AG04449 (cell line): ENCODE measurements at regions not wholly inside any gene's neighbourhood (a gene's known extent, or its start where the extent isn't known, plus 50 kb on each side); places are given as distances from the start of the nearest gene placed in this dataset.
"Not testable (repeated sequence)": the region's sequence is repeated elsewhere in the genome, so short reads cannot be mapped to it uniquely, and the experiment has no call there.

ENCODE experiments used
- CTCF ChIA-PET: fragments of 350-600 bp; formaldehyde crosslinking; extraction: SDS; loops from one replicate; lab custom pipeline; 2021; ENCODE audit warnings: antibody characterized with exemption; lab: Yijun Ruan, JAX
- POLR2A ChIA-PET: fragments of 400-600, 350-600 bp; formaldehyde crosslinking; extraction: SDS; loops from one replicate; lab custom pipeline; 2020; ENCODE audit warnings: antibody characterized with exemption, inconsistent platforms; lab: Yijun Ruan, JAX
- DNase-seq: peaks from one replicate; pipeline ENCODE4 v3.0.0-alpha.2; 2010; ENCODE audit warnings: low read depth, low spot score
- H3K4me3 ChIP-seq: 2 replicates; pipeline ENCODE4 v1.5.1; 2011; ENCODE audit warnings: low read depth, mild to moderate bottlenecking, control low read depth, low read length
- CTCF ChIP-seq: IDR thresholded peaks from one replicate; pipeline ENCODE4 v1.5.1; 2011; ENCODE audit warnings: mild to moderate bottlenecking, moderate library complexity, low read length, control low read depth, inconsistent platforms; ENCODE audit not compliant: insufficient read depth; ENCODE audit errors: missing control alignments

DNA sequence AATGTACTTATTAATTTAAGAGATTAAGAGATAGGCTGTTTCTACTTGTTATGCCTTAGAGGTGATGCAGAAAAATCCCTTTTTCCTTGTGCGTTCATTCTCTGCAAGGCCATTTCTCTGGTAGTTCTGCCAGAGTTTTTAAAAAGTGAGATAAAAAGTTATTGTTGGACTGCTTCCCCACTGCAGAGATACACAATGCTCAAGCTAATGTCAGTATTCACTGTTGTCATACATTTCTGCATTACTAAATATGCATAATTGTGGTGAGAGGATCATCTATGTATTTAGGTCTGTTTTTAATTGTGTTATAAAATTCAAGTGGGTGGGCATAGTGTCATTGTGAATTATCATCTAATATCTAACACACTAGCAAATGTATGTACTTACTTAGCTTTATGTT, 600.4 kb downstream of the HTR1B start:
- POLR2A ChIA-PET = no interaction called here

GRCh38 chr6:76861403-76861802, 601.9 kb downstream of the HTR1B start:
- no peak for TF ChIP-seq CTCF
- no peak overlapping the region for H3K4me3 ChIP-seq
- no peak for DNase-seq
- ChIA-PET CTCF (no interaction called here), POLR2A (no interaction called here)

More for the DNA sequence above, 600.4 kb downstream of the HTR1B start:
- no peak overlapping the region for H3K4me3 ChIP-seq
- TF ChIP-seq CTCF = no peak
- no peak for DNase-seq
- CTCF ChIA-PET = no interaction called here

GRCh38 chr6:76856065-76856464, 607.2 kb downstream of the HTR1B start:
- ChIA-PET POLR2A (no interaction called here), CTCF (no interaction called here)
- no peak for TF ChIP-seq CTCF
- no peak overlapping the region for H3K4me3 ChIP-seq
- no peak for DNase-seq

- no peak overlapping the region for H3K4me3 ChIP-seq
- CTCF ChIA-PET = no interaction called here
- TF ChIP-seq CTCF = no peak
- DNase-seq = no peak
- POLR2A ChIA-PET = no interaction called here
Measured at GRCh38 chr6:76852776-76853175, 610.5 kb downstream of the HTR1B start.

DNA sequence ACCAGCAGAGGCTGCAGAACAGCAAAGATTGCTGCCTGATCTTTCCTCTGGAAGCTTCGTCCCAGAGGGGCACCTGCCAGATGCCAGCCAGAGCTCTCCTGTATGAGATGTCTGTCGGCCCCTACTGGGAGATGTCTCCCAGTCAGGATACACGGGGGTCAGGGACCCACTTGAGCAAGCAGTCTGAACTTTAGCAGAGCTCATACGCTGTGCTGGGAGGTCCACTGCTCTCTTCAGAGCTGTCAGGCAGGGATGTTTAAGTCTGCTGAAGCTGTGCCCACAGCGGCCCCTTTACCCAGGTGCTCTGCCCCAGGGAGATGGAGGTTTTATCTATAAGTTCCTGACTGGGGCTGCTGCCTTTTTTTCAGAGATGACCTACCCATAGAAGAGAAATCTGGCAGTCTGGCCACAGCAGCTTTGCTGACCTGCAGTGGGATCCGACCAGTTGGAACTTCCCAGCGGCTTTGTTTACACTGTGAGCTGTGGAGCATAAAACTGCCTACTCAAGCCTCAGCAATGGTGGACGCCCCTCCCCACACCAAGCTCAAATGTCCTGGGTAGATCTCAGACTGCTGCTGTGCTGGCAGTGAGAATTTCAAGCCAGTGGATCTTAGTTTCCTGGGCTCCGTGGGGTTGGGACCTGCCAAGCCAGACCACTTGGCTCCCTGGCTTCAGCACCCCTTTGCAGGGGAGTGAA, 613.9 kb downstream of the HTR1B start:
- H3K4me3 ChIP-seq, DNase-seq, POLR2A ChIA-PET, CTCF ChIA-PET: not testable (repeated sequence)

DNA sequence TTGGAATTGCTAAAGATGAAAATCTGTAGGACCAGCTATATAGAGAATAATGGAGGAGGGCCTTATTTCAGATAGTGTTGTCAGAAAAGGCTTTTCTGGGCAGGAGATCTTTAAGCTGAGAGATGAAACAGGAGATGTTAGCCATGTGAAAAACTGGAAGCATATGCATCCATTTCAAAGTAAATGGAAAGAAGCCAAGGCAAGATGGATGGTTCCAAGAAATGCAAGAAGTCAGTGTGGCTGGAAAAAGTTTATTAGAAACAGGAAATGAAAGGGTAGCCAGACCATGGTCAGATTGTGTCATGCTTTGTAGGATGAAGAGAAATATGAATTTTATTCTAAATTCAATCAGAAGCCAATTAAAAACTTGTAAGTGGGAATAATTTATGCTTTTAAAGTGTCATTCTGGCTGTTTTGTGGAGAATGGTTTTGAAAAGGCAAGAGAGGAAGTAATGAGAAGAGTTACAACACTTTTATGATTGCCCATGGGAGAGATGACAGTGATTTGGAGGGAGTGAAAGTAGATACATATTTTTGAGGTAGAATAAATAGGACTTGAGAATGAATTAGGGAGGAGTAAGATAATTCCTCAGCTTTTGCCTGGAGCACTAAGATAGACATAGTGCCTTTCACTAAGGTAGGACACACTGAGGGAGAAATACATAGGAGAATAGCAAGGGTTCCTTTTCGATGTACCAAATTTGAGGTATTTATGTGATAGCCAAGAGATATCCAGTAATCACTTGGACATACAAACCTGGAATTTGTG, 620.1 kb downstream of the HTR1B start:
- ChIA-PET CTCF (no interaction called here), POLR2A (no interaction called here)
- no peak for DNase-seq
- no peak overlapping the region for H3K4me3 ChIP-seq
- no peak for TF ChIP-seq CTCF

- no peak overlapping the region for H3K4me3 ChIP-seq
- POLR2A ChIA-PET = no interaction called here
- no peak for TF ChIP-seq CTCF
- CTCF ChIA-PET = no interaction called here
- DNase-seq = no peak
Measured at GRCh38 chr6:76840865-76841264, 622.4 kb downstream of the HTR1B start.
